Upper lobe of left lung (tissue), 6 donors: ENCODE measurements at regions not wholly inside any gene's neighbourhood (a gene's known extent, or its start where the extent isn't known, plus 50 kb on each side); places are given as distances from the start of the nearest gene placed in this dataset.

Source experiments
- ATAC-seq, 2 donors: fragments of 200-7000 bp; cut with Tn5 transposase; one replicate each; pipeline ENCODE4 v1.9.1; 2022; ENCODE audit warnings: mild to moderate bottlenecking in 2 of 2, moderate library complexity in 2 of 2; ENCODE audit not compliant: low FRiP score in 2 of 2
- DNase-seq, 2 donors: peaks; one replicate each; pipeline ENCODE4 v3.0.0-alpha.2; 2019 to 2020
- H3K27ac ChIP-seq, 4 donors: fragments of 200-600 bp; sonication (generic); one replicate each; pipeline ENCODE4 v1.5.1; 2016 to 2019
- H3K27me3 ChIP-seq, 4 donors: fragments of 200-600 bp; sonication (generic); one replicate each; pipeline ENCODE4 v1.5.1; 2017 to 2019
- H3K36me3 ChIP-seq, 4 donors: fragments of 200-600 bp; sonication (generic); one replicate each; pipeline ENCODE4 v1.5.1; 2016 to 2019
- H3K4me1 ChIP-seq, 4 donors: fragments of 200-600 bp; sonication (generic); one replicate each; pipeline ENCODE4 v1.5.1; 2018 to 2019
- H3K4me3 ChIP-seq, 4 donors: fragments of 200-600 bp; sonication (generic); one replicate each; pipeline ENCODE4 v1.5.1; 2017 to 2019; ENCODE audit warnings: mild to moderate bottlenecking in 2 of 4, moderate library complexity in 1 of 4
- H3K9me3 ChIP-seq, 4 donors: fragments of 200-600 bp; sonication (generic); one replicate each; pipeline ENCODE4 v1.5.1; 2018 to 2019
- EP300 ChIP-seq, 4 donors: sonication (generic); formaldehyde crosslinking; IDR thresholded peaks; one replicate each; pipeline ENCODE4 v1.5.1; 2017; ENCODE audit warnings: antibody characterized with exemption in 4 of 4, control low read depth in 2 of 4
- POLR2A ChIP-seq, 4 donors: fragments of 450-650 bp; IDR thresholded peaks; one replicate each; pipeline ENCODE4 v1.5.1; 2016 to 2017; ENCODE audit warnings: antibody characterized with exemption in 4 of 4, mild to moderate bottlenecking in 2 of 4
- POLR2AphosphoS5 ChIP-seq, 2 donors: sonication (generic); formaldehyde crosslinking; IDR thresholded peaks; one replicate each; pipeline ENCODE4 v1.5.1; 2017; ENCODE audit warnings: antibody characterized with exemption in 2 of 2
- WGBS, 2 donors: methylation state at CpG; one replicate each; pipeline ENCODE4 v1.1.5; 2017 to 2018; 5-methylcytosine and 5-hydroxymethylcytosine counted together
- TF ChIP-seq, protein P1 (sequence below), 6 experiments: fragments of 450-650 bp in 4 of 6; fragments of 200-600 bp in 2 of 6; sonication (generic) in 2 of 6; IDR thresholded peaks; one replicate each; pipeline ENCODE4 v1.5.1; 2016 to 2019; ENCODE audit warnings: antibody characterized with exemption in 6 of 6
- donor health status: DM: no; HTN: no; CAD: no; lungs with moderate emphysema.
- donor health status: DM: no; HTN: yes; CAD: no; lungs with severe emphysema.

DNA sequence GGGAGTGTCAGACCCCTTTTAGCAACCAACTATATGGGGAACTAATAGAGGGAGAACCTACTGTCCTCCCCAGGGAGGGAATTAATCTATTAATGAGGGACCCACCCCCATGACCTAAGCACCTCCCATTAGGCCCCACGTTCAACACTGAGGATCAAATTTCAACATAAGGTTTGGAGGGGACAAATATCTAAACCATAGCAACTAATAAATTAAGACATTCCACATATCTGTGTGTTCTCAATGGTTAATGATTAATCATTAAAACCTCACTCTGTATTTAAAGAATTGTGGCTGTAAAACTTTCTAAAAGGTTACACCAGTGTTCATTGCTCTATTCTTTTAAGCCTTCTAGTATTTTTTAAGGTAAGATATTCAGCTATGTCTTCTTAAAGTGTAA is 500.4 kb upstream of the SULF2 start:
- H3K27ac ChIP-seq: no peak overlapping the region
- no peak overlapping the region for H3K4me3 ChIP-seq
- WGBS, 2 donors: 32 to 33% methylated on average over 1 of the region's 1 CpG
- TF ChIP-seq, protein P1, sequence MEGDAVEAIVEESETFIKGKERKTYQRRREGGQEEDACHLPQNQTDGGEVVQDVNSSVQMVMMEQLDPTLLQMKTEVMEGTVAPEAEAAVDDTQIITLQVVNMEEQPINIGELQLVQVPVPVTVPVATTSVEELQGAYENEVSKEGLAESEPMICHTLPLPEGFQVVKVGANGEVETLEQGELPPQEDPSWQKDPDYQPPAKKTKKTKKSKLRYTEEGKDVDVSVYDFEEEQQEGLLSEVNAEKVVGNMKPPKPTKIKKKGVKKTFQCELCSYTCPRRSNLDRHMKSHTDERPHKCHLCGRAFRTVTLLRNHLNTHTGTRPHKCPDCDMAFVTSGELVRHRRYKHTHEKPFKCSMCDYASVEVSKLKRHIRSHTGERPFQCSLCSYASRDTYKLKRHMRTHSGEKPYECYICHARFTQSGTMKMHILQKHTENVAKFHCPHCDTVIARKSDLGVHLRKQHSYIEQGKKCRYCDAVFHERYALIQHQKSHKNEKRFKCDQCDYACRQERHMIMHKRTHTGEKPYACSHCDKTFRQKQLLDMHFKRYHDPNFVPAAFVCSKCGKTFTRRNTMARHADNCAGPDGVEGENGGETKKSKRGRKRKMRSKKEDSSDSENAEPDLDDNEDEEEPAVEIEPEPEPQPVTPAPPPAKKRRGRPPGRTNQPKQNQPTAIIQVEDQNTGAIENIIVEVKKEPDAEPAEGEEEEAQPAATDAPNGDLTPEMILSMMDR (IDR thresholded peaks at IDR 0.05): no peak
- TF ChIP-seq POLR2AphosphoS5 (IDR thresholded peaks at IDR 0.05) (no peak), POLR2A (IDR thresholded peaks at IDR 0.05) (no peak), EP300 (IDR thresholded peaks at IDR 0.05) (no peak)
- no peak for DNase-seq
- no peaks in the 10 kb centered on the region for H3K36me3 ChIP-seq
- H3K9me3 ChIP-seq: no peaks in the 10 kb centered on the region
- no peaks in the 10 kb centered on the region for H3K27me3 ChIP-seq
- peaks cover 20 to 31% (median 22%) of the 10 kb centered on the region in 4 donors for H3K4me1 ChIP-seq
- ATAC-seq: no peak

DNA sequence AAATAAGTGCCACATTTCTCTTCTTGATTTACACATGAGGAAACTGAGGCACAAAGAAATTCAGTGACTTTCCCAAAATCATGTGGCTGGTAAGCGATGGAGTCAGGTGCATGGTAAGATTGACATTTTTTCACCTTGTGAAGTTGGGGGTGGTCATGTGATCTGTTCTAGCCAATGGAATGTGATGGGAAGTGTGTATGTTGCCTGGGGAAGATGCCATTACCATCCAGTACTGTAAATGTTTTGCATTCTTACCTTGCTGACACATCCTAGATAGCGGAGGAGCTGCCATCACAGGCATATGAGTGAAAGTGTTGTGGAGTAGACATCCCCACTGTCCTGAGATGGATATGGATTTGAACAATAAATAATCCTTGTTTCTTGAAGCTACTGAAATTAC is 499.6 kb upstream of the SULF2 start:
- WGBS, 2 donors: 90 to 98% methylated on average over 2 of the region's 2 CpGs
- H3K27me3 ChIP-seq: no peaks in the 10 kb centered on the region
- no peaks in the 10 kb centered on the region for H3K36me3 ChIP-seq
- DNase-seq: no peak
- H3K9me3 ChIP-seq: no peaks in the 10 kb centered on the region
- peaks cover 20 to 33% (median 23%) of the 10 kb centered on the region in 4 donors for H3K4me1 ChIP-seq
- no peak for ATAC-seq
- no peak for TF ChIP-seq POLR2A (IDR thresholded peaks at IDR 0.05)
- no peak for TF ChIP-seq POLR2AphosphoS5 (IDR thresholded peaks at IDR 0.05)
- no peak for TF ChIP-seq EP300 (IDR thresholded peaks at IDR 0.05)
- TF ChIP-seq, protein P1 (IDR thresholded peaks at IDR 0.05): no peak
- H3K4me3 ChIP-seq: no peak overlapping the region
- no peak overlapping the region for H3K27ac ChIP-seq

DNA sequence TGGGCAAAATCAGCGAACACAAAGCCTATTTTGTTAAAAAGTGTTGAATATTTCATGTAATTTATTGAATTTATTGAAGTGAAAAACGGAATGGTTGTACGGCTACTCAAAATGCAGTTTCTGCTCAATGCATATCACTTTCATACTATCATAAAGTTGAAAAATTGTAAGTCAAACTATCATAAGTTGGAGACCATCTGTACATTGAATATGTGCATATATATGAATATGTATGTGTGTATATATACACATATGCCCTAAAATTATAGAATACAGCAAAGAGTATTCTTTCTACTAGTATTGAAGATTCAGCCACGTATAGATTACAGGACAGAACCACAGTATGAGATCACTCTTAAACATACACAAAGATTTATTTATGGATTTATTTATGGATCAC is 499.0 kb upstream of the SULF2 start:
- ATAC-seq: no peak
- H3K4me3 ChIP-seq: no peak overlapping the region

DNA sequence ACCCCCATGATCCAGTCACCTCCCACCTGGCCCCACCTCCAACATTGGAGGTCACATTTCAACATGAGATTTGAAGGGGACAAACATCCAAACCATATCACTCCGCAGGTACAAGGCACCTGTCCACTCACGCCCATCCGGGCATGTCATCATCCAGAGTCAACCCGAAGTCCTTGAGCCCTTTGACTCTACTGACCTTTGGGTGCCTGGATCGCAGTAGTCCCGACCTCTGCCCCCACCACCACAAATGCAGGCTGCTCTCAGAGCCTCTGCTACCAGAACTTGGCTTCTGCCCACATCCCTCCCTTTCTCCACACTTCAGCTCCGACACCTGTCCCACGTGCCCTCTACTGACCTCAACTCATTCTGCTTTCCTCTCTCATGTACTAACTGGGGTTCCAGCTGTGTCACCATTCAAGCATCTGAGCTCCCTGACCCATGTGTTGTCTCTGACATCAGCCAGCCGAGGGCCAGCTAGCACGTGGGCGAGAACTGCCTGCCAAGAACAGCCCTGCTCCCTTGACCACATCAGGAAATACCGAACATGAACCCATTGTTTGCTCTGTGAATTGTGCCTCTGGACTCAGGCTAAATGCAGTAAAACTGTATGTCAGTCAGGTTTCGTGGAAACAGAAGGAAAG is 498.3 kb upstream of the SULF2 start:
- Histone ChIP-seq H3K4me1 (peaks cover 20 to 39% (median 28%) of the 10 kb centered on the region in 4 donors), H3K27ac (no peak overlapping the region), H3K9me3 (no peaks in the 10 kb centered on the region), H3K4me3 (no peak overlapping the region), H3K36me3 (no peaks in the 10 kb centered on the region), H3K27me3 (no peaks in the 10 kb centered on the region)
- ATAC-seq (peak in 1 of 2 donors; percentile 52), DNase-seq (peak in 1 of 2 donors; percentile 32)
- TF ChIP-seq POLR2A (IDR thresholded peaks at IDR 0.05) (no peak), POLR2AphosphoS5 (IDR thresholded peaks at IDR 0.05) (peak; percentile 19 to 49), EP300 (IDR thresholded peaks at IDR 0.05) (no peak)
- TF ChIP-seq, protein P1 (IDR thresholded peaks at IDR 0.05): no peak
- 59 to 61% methylated on average over 11 to 13 of the region's 13 CpGs for WGBS, 2 donors

More for the DNA sequence above, 499.0 kb upstream of the SULF2 start:
- TF ChIP-seq EP300 (IDR thresholded peaks at IDR 0.05) (no peak), POLR2A (IDR thresholded peaks at IDR 0.05) (no peak), POLR2AphosphoS5 (IDR thresholded peaks at IDR 0.05) (no peak)
- TF ChIP-seq, protein P1 (IDR thresholded peaks at IDR 0.05): no peak
- 86 to 88% methylated on average over 4 of the region's 4 CpGs for WGBS, 2 donors
- no peaks in the 10 kb centered on the region for H3K36me3 ChIP-seq
- no peaks in the 10 kb centered on the region for H3K27me3 ChIP-seq
- H3K4me1 ChIP-seq: peaks cover 20 to 37% (median 27%) of the 10 kb centered on the region in 4 donors
- H3K9me3 ChIP-seq: no peaks in the 10 kb centered on the region
- no peak for DNase-seq
- H3K27ac ChIP-seq: no peak overlapping the region
